CD4-positive, alpha-beta T cell treated with Interleukin-4 for 1 hour (primary cell): ENCODE measurements at regions not wholly inside any gene's neighbourhood (a gene's known extent, or its start where the extent isn't known, plus 50 kb on each side); places are given as distances from the start of the nearest gene placed in this dataset.
"Not testable (repeated sequence)": the region's sequence is repeated elsewhere in the genome, so short reads cannot be mapped to it uniquely, and the experiment has no call there.

Source experiments
- DNase-seq, 2 donors: peaks; one replicate each; pipeline ENCODE4 v3.0.0-alpha.2; 2020 to 2022

GRCh38 chr18:44569391-44570055 lies 111.2 kb upstream of the SETBP1 start:
- DNase-seq, result no peak

DNA sequence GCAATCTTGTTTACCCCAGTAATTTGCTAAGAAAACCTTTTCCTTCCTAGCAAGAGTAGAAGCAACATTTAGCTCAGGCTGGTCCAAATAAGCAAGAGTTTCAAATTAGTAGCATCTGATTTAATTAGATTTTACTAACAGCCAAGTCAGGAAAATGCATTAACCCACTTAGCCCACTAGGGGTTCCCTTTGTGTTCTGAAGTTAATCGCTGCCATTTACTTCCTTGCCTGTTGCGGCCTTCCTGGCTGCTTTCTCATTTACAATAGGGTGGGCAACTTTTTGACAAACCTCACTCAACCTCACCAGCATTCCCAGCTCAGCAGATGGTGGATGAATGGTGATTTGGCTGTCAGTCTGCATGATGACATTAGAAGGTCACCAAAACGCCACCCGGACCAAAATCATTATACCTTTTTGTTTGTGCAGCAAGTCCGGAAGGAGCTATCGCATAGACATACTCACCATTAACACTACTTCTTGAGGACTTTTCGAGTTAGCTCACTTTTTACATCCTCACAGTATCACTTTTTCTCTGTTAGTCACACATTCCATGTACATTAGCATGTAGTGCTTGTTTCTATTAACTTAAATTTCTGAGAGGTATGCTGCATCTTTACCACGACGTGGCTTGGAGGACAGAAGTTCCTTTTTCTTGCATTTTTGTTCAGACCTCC lies 101.5 kb upstream of the SETBP1 start:
- DNase-seq, result no peak

DNA sequence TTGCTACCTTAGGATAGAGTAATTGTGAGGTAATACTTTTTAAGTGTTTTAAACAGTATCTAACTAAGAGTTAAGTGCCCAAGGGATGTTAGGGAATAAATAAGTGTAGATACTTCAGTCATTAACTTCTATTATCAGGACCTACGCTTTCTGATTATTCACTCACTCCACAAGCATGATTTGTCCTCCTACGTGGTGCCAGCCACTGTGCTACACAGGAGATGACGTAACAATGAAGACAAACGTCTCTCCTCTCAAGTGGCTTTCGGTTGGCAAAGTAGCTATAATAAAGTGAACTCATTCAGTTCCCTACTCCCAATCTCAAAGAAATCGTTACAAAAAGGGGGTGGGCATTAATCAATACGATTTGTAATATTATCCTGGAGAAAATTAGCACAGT lies 100.9 kb upstream of the SETBP1 start:
- DNase-seq, result no peak

- no peak for DNase-seq
These were observed 100.5 kb upstream of the SETBP1 start for GRCh38 chr18:44580159-44580558.

- not testable (repeated sequence) for DNase-seq
These were observed 99.9 kb upstream of the SETBP1 start for GRCh38 chr18:44580782-44581181.

DNA sequence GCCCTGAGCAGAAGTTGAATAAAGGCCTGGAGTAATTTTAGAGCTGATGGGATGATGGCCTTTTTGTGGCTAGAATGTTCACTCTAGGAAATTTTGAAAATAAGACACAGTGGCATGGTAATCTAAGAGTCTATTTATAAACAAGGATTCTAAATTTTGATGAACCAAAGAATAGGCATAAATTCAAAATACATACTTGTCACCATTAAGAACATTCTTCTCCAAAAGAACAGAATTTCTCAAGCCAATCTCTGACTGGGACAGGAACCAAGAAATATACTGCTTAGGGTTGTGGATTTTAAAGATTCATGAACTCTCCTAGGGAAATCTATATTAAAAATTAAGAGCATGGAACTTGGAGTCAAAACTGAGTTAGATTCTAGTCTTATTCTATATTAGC lies 98.2 kb upstream of the SETBP1 start:
- no peak for DNase-seq

GRCh38 chr18:44584900-44585299 lies 95.8 kb upstream of the SETBP1 start:
- no peak for DNase-seq

GRCh38 chr18:44586782-44587524 lies 93.7 kb upstream of the SETBP1 start:
- no peak for DNase-seq

GRCh38 chr18:44588508-44588907 lies 92.2 kb upstream of the SETBP1 start:
- DNase-seq, result no peak

DNA sequence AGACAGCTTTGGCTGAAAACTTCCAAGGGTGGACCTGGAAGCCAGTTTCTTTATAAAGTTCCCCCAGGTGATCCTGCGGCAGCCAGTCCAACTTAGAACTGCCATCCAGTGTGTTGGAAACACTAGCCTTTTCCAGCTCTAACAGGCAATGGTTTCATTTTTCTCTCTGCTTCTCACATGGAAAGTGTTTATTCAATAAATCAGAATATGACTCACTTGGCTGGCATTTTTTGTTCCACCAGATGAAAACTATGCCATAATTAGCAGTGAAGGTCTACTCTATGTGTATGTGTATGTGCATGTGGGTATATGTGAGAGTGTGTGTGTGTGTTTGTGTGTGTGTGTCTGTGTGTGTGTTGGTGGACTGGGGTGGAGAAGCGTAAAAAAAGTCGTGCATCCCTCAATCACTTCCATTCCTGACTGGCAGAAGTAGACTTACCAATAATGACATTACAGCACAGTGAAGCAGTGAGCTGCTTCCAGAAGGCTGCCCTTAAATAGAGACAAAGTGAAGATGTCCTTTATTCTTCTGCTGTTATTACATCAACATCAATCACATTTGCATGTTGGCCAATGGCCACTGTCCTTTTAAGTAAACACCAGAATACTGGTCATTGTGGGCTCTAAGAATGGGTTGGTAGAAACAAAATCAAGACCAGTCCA lies 90.9 kb upstream of the SETBP1 start:
- DNase-seq, result no peak

GRCh38 chr18:44590956-44591670 lies 89.6 kb upstream of the SETBP1 start:
- DNase-seq, result no peak

GRCh38 chr18:44592639-44593038 lies 88.0 kb upstream of the SETBP1 start:
- no peak for DNase-seq

GRCh38 chr18:44594799-44595467 lies 85.8 kb upstream of the SETBP1 start:
- DNase-seq, result no peak

DNA sequence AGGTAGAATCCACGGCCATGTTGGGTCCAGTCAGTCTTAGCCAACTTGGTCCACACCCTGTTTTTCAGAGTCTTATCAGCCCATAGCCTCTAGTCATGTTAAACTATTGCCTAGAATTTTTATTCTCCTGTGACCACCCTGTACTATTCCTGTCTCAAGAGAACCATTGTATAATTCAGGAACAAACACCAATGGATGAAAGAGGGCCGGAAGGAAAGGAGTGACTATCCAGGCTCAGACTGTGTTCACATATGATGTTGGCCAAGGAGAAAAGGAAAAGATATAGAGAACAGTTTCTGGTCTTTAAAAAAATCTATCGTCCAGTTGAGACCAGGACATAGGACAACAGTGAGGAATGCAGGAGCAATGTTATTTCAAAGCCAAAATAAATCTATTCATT lies 82.9 kb upstream of the SETBP1 start:
- DNase-seq, result no peak

- DNase-seq, result no peak
These were observed 82.2 kb upstream of the SETBP1 start for GRCh38 chr18:44598514-44598913.

DNA sequence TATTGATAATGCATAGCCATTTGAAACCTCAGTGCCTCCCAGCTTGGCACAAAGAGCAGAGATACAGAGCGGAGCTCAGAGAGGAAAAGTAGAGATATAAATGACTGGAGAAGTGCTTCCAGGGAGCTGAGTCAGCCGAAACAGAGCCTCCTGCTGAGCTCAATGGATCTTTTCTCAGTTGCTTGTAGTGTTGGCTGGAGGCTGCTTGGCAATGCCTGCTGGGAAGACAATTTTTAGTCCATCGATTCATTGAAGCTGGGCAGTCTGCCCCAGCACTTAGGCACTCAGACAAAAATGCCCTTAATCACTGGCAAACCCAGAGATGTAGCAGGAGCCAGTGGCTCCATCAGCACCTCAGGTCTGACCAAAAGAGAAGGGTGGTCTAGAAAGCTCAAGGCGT lies 81.3 kb upstream of the SETBP1 start:
- no peak for DNase-seq

GRCh38 chr18:44601447-44601846 lies 79.2 kb upstream of the SETBP1 start:
- no peak for DNase-seq

DNA sequence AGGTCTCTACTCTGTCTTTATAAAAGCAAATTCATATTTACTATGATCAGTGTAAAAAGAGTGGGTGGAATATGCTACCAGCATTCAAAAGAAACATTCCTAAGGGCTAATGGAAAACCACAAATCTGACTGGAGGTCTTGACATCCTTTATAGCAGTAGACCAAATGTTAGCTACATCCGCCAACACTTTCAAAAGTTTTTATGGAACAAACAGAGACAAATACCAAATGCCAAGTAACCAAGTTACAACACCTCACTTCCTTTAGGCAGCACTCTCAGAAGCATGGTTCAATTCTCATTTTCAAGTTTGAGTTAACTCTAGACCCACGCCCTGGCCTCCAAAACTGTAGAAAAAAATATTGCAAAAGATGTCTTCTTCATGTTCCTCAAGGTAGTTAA lies 78.3 kb upstream of the SETBP1 start:
- no peak for DNase-seq

- no peak for DNase-seq
These were observed 77.8 kb upstream of the SETBP1 start for GRCh38 chr18:44602845-44603244.

- DNase-seq, result no peak
These were observed 71.3 kb upstream of the SETBP1 start for GRCh38 chr18:44609181-44609941.

- no peak for DNase-seq
These were observed 59.9 kb upstream of the SETBP1 start for GRCh38 chr18:44620812-44621211.

DNA sequence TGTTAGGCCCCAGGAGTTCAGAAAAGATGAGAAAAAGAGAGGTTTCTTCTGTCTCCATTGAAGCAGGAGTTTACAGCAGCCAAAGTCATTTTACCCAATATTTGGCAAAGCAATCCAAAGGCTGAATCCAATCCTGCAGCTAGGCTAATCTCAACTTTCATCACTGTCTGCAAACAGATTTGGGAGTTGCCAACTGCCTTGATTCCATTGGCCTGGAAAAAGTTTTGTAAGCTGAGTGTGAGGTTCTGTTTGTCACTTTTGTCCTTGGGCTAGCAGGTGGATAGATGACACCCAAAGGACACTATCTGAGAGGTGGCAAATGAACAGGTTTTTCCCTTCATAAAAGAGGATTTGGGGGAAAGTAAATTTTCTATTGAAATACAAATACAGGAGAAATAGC lies 56.6 kb upstream of the SETBP1 start:
- DNase-seq, result no peak
